Skeletal muscle cell (primary cell): ENCODE measurements at regions not wholly inside any gene's neighbourhood (a gene's known extent, or its start where the extent isn't known, plus 50 kb on each side); places are given as distances from the start of the nearest gene placed in this dataset.

Experiments used
- DNase-seq: peaks from one replicate; pipeline ENCODE4 v3.0.0-alpha.2; 2010; ENCODE audit warnings: low read depth
- H3K4me3 ChIP-seq: 2 replicates; pipeline ENCODE4 v1.5.1; 2011; ENCODE audit warnings: low read depth, mild to moderate bottlenecking, control low read depth, low read length, moderate library complexity

DNA sequence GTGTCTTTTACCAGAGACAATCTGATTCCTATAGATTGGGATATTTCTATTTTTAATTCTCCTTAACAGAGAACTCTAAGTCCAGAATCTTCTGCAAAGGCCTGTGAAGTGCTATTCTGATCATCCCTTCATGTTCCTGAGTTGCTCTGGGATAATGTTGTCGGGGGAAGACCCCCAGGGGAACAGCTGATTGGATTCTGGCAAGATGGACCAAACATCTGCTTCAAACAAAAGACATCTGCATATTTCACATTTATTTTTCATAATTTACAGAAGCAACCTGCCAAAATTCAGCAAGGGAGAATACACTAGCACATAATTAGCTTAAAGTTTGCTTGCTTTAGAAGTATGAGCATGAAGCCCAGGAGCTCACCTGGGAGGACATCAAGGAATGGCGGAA lies 116.0 kb upstream of the ETAA1 start:
- no peak overlapping the region for H3K4me3 ChIP-seq
- DNase-seq, result no peak

- DNase-seq, result no peak
- H3K4me3 ChIP-seq, result no peak overlapping the region
These were observed 113.5 kb upstream of the ETAA1 start for GRCh38 chr2:67283641-67284040.

DNA sequence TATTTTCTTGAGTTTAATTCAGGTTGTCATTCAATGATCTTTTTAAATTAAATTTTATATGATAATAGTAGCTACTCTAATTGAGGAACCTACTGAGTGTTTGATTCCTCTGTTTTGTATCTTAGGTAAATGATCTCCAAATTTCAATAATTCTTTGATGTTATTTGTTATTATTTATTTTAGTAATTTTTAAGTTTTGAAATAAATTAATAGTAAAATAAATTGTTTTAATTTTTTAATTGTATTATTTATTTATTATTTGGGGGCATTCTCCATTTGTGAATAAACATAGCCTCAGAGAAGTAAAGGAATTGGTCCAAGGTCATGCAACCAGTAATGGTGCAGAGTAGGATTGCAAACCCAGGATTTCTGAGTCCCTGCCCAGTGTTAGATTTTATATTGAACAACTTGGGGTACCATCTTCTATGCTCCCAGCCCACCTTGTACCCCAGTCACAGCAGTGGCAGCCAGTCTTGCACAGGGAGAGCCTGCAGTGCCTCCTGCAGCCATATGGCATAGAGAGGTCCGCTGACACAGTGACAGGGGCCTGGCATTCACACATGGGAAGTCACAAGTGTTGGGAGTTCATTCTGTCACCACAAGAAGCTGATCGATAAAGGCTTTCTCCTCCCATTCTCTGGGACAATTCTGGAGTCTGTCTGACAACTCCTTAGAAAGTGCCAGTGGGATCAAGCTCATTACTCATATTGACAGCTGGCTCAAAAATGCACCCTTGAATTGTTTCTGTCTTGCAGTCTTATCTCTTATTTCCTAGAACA lies 110.0 kb upstream of the ETAA1 start:
- no peak for DNase-seq
- no peak overlapping the region for H3K4me3 ChIP-seq

- no peak overlapping the region for H3K4me3 ChIP-seq
These were observed 107.9 kb upstream of the ETAA1 start for GRCh38 chr2:67289271-67289670.

GRCh38 chr2:67289921-67290371 lies 107.2 kb upstream of the ETAA1 start:
- H3K4me3 ChIP-seq, result no peak overlapping the region
- peak; percentile 48 for DNase-seq

More at GRCh38 chr2:67289271-67289670, 107.9 kb upstream of the ETAA1 start:
- DNase-seq, result no peak

GRCh38 chr2:67290451-67291290 lies 106.5 kb upstream of the ETAA1 start:
- no peak overlapping the region for H3K4me3 ChIP-seq
- DNase-seq, result peak; percentile 41

- no peak for DNase-seq
- no peak overlapping the region for H3K4me3 ChIP-seq
These were observed 102.9 kb upstream of the ETAA1 start for GRCh38 chr2:67294218-67294617.

DNA sequence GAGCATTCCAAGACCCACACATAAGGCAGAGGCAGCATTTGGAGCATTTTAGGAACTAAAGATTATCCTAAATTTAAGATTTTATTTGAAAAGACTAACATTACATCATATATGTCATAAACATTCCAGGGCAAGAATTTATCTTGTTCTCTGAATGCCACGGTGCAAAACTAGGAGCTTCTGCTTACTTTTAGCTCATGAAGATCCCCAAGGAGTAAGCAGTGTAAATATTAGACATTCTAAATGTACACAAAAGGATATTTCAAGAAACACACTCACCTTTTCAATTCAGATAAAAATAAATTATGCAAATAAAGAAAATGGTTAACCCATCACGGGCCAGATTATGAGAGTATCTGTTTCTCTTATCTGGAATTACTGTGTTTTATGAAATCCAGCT lies 101.7 kb upstream of the ETAA1 start:
- no peak for DNase-seq
- H3K4me3 ChIP-seq, result no peak overlapping the region

DNA sequence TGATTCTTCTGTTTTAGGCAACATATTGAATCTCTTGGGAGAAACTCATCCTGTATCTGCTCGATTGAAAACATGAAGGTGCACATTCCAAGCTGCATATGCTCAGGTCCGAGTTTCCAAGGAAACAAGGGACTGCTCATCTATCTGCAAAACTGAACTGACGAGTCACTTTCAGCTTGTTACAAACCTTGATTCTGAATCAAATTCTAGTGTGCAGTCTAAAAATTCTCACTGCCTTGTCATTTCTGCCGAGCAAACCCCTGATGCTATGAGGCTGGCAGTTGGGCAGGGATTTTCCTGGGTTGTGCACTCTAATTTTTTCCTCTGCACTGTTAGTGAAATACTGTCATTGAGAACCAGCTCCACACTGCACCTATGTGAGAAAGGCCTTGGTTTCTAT lies 101.3 kb upstream of the ETAA1 start:
- no peak overlapping the region for H3K4me3 ChIP-seq
- no peak for DNase-seq

DNA sequence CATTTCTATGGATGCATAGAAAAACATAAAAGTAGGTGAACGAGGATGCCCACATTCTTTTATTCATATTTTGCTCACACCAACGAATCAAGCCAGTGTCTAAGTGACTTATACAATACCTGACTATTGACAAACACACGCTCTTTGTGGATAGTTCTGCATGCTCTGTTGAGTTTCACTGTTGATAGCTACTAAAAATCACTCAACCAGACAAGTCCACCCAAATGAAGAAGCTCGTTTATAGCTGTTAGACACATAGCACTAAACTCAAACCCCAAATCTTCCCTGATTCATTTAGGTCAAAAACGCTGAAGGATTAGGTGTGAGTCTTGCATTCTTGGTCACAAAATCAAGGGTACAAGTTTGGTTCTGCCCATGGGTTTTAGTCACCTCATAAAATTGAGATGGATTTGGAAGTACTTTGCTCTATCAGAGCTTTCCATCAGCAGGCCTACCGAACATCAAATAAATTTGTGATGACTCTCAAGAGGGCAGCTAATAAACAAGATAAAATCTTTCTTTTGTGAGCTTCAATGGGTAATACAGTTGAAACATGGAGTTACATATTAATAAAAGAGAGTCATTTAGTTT lies 92.7 kb upstream of the ETAA1 start:
- DNase-seq, result no peak
- H3K4me3 ChIP-seq, result no peak overlapping the region

GRCh38 chr2:67309281-67309680 lies 87.9 kb upstream of the ETAA1 start:
- DNase-seq, result peak; percentile 22

DNA sequence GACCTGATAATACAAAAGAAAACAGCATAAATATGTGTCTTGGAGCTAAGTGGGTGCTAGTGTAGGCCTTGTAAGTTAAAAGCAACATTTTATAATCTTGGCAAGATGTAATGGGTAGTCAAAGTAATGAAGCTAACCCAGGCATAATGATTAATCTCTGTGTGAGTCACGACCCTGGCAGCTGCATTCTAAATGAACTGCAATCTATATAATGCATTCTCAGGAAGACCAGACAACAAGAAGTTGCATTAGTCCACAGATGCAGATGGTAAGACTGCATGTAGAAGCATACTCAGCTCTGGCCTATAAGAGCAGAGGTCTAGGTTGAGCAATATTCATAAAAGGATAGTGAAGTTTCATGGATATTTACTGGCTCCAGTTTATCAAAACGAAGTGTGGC lies 85.6 kb upstream of the ETAA1 start:
- DNase-seq, result peak; percentile 81
- no peak overlapping the region for H3K4me3 ChIP-seq

More at GRCh38 chr2:67309281-67309680, 87.9 kb upstream of the ETAA1 start:
- H3K4me3 ChIP-seq, result no peak overlapping the region

DNA sequence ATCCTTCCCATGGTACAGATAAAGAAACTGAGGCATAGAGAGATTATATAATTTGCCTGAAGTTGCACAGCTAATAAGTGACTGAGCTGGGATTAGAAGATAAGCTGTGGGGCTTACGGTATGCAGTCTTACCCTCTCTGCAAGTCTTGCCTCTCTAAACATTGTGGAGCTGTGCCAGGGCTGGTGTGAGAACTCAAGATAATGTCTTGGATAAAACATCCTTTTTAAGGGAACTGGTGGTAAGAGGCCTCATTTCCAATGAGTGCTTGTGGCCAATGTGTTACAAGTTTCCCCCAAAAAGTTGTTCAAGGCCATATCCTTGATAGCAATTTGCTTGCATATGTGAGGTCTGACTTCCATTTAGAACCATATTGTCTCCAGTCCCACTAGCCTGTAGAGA lies 84.3 kb upstream of the ETAA1 start:
- no peak overlapping the region for H3K4me3 ChIP-seq
- DNase-seq, result no peak

- no peak overlapping the region for H3K4me3 ChIP-seq
- no peak for DNase-seq
These were observed 83.6 kb upstream of the ETAA1 start for GRCh38 chr2:67313536-67313935.

GRCh38 chr2:67318031-67318430 lies 79.1 kb upstream of the ETAA1 start:
- no peak for DNase-seq
- H3K4me3 ChIP-seq, result no peak overlapping the region

DNA sequence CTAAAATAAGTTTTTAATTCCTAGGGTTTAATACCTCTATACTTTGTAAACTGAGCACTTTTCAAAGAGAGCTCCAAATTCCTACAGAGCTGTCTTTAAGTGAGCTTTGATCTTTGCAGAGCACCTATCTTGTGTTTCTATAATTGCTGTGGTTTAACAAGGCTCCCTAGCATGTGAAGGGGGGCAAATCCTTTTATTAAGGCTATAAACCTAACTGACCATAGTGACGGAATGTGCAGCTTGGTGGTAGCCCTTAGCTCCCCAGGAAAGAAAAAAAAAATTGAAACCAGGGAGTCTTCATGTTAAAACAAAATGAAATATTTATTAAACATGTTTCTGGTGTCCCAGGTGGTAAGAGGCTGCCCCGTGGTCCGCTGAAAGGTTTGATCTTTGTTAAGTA lies 78.6 kb upstream of the ETAA1 start:
- no peak overlapping the region for H3K4me3 ChIP-seq
- DNase-seq, result no peak

GRCh38 chr2:67318993-67319481 lies 78.1 kb upstream of the ETAA1 start:
- H3K4me3 ChIP-seq, result no peak overlapping the region
- DNase-seq, result no peak

GRCh38 chr2:67320861-67321587 lies 76.1 kb upstream of the ETAA1 start:
- no peak for DNase-seq
- H3K4me3 ChIP-seq, result no peak overlapping the region

GRCh38 chr2:67321588-67321903 lies 75.6 kb upstream of the ETAA1 start:
- no peak for DNase-seq
- H3K4me3 ChIP-seq, result no peak overlapping the region
